GM21367 (cell line): ENCODE measurements at regions not wholly inside any gene's neighbourhood (a gene's known extent, or its start where the extent isn't known, plus 50 kb on each side); places are given as distances from the start of the nearest gene placed in this dataset.

Source experiments
- ATAC-seq: cut with Tn5 transposase; IDR thresholded peaks from one replicate; pipeline ENCODE4 v1.9.1; 2021; ENCODE audit not compliant: unreplicated experiment

GRCh38 chr4:187302457-187303150, 578.9 kb upstream of the FAT1 start:
- ATAC-seq: no peak

- ATAC-seq: no peak
Observed at GRCh38 chr4:187304133-187304532, 580.5 kb upstream of the FAT1 start.

GRCh38 chr4:187307131-187307530, 583.5 kb upstream of the FAT1 start:
- ATAC-seq: no peak

DNA sequence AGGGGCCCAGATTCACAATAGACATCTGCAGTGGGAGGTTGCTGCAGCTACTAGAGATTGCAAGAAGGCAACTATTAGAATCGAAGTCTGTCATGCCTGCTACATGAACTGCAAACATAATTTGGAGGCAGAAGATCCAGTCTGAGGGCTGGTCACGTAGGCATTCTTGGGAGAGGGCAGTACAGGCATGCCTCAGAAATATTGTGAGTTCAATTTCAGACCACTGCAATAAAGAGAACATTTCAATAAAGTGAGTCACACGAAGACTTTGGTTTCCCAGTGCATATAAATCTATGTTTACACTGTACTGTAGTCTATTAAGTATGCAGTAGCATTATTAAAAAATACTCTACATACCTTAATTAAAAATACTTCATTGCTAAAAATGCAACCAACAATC, 585.8 kb upstream of the FAT1 start:
- no peak for ATAC-seq

DNA sequence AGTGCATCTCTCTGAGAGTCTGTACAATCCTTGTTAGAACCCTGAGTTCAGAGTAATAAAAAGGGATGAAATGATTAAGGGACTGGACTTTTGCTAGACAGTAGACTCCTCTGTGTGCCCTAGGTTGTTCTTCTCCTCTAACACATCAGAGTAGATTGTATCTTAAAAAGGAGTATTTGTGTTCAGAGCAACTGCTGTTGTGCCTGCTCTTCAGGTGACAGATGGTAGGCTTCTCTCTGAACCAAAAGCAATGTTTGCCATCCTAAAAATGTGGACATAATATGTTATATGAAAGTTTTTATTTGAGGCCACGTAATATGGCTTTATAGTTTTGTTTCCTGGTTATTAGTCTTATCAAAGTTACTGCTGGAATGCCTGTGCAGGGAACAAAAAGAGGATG, 588.6 kb upstream of the FAT1 start:
- no peak for ATAC-seq

DNA sequence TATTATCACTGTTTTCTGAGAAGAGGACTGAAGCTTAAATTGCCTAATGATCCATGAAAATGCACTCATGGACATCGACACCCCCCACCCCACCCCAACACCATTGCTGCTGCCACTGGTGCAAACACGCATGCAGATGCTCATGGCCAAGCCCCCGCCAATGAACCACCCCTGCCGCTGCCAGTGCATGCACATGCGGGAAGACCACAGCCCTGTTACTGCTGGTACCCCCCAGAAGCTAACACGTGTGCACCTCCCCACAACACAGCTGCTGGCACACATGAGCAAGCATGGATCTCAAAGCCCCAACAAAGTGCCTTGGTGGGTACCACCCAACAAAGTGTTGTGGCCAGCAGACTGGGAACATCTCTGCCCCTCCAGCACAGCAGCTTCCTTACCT, 594.1 kb upstream of the FAT1 start:
- ATAC-seq: no peak

GRCh38 chr4:187321711-187322110, 598.1 kb upstream of the FAT1 start:
- ATAC-seq: no peak

GRCh38 chr4:187332141-187332540, 608.5 kb upstream of the FAT1 start:
- ATAC-seq: no peak

GRCh38 chr4:187333151-187333550, 609.5 kb upstream of the FAT1 start:
- no peak for ATAC-seq

- ATAC-seq: no peak
Observed at GRCh38 chr4:187335339-187335738, 611.7 kb upstream of the FAT1 start.

DNA sequence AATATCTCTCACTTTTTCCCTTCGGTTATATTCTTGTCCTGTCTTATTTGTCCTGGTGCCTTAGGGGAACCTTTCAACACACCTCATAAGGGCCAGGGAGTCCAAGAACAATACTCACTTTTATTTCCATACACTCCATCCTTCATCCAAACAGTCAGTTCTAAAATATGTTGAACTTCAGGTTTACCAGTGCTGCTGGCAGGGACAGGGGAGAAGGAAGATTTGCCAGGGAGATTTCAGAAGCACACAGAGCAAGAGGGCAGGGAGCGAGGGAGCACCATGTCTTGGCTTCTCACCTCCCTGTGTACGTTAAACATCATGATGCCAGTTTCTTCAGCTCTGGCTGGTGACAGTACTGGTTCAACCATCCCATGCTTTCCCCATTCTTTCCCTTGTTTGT, 631.1 kb upstream of the FAT1 start:
- no peak for ATAC-seq

GRCh38 chr4:187357045-187357643, 633.5 kb upstream of the FAT1 start:
- ATAC-seq: no peak

DNA sequence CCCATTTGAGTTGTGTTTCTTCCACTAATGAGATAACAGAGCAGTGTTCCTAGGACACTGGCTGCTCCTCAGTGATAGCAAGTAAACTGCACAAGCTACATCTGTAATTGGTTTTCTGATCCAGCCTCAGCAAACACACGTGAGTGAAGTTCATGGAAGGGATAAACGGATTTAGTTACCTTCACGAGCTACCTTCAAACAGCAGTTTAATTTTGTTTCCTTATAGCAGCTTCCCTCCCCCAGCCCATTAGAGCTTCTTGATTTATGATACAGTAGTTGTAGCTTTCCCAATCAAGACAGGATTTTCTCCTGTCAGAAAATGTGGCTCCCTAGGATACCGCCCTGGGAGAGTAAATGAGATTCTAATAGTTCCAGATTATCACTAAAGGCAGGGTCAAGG, 634.2 kb upstream of the FAT1 start:
- no peak for ATAC-seq

- no peak for ATAC-seq
Observed at GRCh38 chr4:187362937-187363857, 632.4 kb upstream of the ZFP42 start.

GRCh38 chr4:187364401-187364800, 631.2 kb upstream of the ZFP42 start:
- ATAC-seq: no peak

GRCh38 chr4:187364851-187365250, 630.7 kb upstream of the ZFP42 start:
- no peak for ATAC-seq

DNA sequence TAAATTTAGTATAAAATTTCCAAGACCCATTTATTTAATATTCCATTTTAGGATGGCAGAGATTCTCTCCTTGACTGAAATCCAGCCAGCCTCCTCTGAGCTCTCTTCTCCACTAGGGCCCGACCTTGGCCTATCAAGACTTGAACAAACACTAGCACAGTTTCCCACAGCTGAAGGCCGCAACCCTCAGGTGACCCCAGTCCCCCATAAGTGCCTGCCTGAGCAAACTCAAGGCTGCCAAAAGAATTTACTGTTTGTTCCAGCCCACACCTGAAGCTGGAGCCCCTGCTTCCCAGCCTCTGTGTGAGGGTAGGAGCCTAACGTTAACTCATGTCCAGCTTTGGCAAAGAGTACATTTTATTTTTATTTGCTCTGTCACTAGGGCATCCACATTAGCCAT, 629.0 kb upstream of the ZFP42 start:
- no peak for ATAC-seq

DNA sequence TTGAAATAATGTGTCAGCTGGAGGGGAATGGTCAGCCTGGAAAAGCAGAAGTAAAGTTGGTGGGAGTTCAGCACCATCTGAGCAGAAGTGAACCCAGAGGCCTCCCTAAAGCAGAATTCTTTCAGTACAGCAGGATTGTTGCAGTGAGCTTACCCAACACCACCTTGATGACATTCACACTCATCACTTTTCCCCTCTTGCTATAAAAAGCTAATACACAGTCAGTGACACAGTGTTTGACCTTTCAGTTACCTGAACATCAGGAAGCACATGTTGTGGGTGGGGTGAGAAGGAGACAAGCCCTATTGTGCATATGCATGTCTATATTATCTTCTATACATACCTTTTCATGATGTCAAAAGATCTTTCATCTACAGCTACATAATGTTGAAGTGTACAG, 624.7 kb upstream of the ZFP42 start:
- no peak for ATAC-seq

GRCh38 chr4:187378441-187378840, 617.1 kb upstream of the ZFP42 start:
- ATAC-seq: no peak

DNA sequence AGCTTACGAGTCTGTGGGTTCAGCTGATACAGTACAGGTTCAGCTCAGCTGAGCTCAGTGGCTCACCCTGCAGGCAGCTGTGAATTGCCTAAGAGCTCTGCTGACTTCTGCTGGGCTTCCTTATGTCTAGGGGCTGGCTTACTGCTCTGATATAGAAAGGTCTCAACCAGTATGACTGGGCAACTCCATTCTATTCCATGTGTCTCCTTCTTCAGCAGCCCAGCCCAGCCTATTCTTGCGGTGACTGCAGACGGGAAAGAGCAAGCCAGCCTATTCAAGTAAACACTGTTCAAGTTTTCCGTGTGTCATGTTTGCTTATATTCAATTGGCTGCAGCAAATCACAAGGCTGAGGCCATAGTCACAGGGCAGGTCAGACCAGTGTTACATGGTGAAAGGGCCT, 615.4 kb upstream of the ZFP42 start:
- ATAC-seq: no peak

DNA sequence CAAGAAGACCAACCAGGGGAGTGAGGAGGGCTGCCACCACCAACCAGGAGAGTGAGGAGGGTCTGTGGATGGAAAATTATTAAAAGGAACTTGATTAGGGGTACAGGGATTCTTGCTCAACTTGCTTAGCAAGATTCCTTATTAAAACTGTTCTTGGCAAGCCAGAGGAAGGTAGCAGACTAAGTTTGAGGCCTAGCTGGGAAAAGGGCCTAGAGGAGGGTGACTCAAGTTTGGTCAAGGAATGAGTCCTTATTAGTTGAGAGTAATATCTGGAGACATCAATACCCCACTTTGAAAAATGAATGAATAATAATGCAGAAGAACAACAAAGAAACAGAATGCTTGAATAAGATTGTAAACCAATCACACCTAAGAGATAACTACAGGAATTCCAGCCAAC, 612.4 kb upstream of the ZFP42 start:
- no peak for ATAC-seq

DNA sequence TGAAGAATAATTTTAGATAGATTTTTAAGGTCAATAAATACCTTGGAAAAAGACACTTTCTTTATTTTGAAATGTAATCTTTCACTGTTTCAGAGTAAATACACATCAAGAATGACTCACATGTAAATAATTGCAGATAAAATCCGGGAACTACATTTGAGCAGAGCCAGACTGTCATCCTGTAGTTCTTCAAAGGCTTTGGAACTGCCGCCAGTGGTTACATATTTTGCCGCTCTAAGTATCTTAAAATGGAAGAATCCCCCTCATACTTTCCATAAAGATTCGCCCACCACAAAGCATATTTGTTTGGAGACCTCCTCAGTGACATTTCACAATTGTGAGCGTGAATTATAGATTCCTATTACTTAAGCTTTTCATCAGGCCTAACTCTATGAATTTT, 607.8 kb upstream of the ZFP42 start:
- no peak for ATAC-seq
